ENCODE measurements at regions not wholly inside any gene's neighbourhood (a gene's known extent, or its start where the extent isn't known, plus 50 kb on each side); places are given as distances from the start of the nearest gene placed in this dataset.

DNA sequence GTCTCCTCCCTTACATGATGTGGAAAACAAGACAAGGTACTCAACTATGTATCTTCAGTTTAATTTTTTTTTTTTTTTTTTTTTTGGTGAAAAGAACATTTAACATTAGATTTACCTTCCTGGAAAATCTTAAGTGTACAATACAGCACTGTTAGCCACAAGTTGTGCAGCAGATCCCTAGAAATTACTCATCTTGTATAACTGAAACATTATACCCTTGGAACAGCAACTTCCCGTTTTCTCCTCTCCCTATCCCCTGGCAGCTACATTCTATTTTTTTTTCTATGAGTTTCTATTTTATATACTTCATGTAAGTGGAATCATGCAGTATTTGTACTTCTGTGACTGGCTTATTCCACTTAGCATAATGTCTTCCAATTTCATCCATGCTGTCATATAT is 421.9 kb upstream of the FTMT start:
- no peak for TF ChIP-seq POLR2A (IDR thresholded peaks at IDR 0.05)
- TF ChIP-seq, protein P1, sequence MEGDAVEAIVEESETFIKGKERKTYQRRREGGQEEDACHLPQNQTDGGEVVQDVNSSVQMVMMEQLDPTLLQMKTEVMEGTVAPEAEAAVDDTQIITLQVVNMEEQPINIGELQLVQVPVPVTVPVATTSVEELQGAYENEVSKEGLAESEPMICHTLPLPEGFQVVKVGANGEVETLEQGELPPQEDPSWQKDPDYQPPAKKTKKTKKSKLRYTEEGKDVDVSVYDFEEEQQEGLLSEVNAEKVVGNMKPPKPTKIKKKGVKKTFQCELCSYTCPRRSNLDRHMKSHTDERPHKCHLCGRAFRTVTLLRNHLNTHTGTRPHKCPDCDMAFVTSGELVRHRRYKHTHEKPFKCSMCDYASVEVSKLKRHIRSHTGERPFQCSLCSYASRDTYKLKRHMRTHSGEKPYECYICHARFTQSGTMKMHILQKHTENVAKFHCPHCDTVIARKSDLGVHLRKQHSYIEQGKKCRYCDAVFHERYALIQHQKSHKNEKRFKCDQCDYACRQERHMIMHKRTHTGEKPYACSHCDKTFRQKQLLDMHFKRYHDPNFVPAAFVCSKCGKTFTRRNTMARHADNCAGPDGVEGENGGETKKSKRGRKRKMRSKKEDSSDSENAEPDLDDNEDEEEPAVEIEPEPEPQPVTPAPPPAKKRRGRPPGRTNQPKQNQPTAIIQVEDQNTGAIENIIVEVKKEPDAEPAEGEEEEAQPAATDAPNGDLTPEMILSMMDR (IDR thresholded peaks at IDR 0.05): no peak

Data from lower leg skin (tissue), 3 donors.